GM21786 (cell line): ENCODE measurements at regions not wholly inside any gene's neighbourhood (a gene's known extent, or its start where the extent isn't known, plus 50 kb on each side); places are given as distances from the start of the nearest gene placed in this dataset.
A peak's percentile ranks its signal among the peaks of the same experiment; 100 is the strongest.
"Not testable (repeated sequence)": the region's sequence is repeated elsewhere in the genome, so short reads cannot be mapped to it uniquely, and the experiment has no call there.

Source experiments
- ATAC-seq: cut with Tn5 transposase; IDR thresholded peaks from one replicate; pipeline ENCODE4 v1.9.1; 2021; ENCODE audit not compliant: unreplicated experiment

GRCh38 chr10:125605167-125605566 lies 77.8 kb downstream of the TEX36 start:
- no peak for ATAC-seq

- no peak for ATAC-seq
Measured at GRCh38 chr10:125602825-125603224, 80.1 kb downstream of the TEX36 start.

- no peak for ATAC-seq
Measured at GRCh38 chr10:125599194-125599593, 83.8 kb downstream of the TEX36 start.

GRCh38 chr10:125595911-125596310 lies 87.1 kb downstream of the TEX36 start:
- ATAC-seq = no peak

- no peak for ATAC-seq
Measured at GRCh38 chr10:125593644-125594043, 89.3 kb downstream of the TEX36 start.

- no peak for ATAC-seq
Measured at GRCh38 chr10:125592897-125593296, 90.1 kb downstream of the TEX36 start.

- no peak for ATAC-seq
Measured at GRCh38 chr10:125591886-125592285, 91.1 kb downstream of the TEX36 start.

GRCh38 chr10:125588738-125589137 lies 94.2 kb downstream of the TEX36 start:
- ATAC-seq = not testable (repeated sequence)

- ATAC-seq = no peak
Measured at GRCh38 chr10:125584954-125585353, 98.0 kb downstream of the TEX36 start.

GRCh38 chr10:125578658-125579315 lies 104.2 kb downstream of the TEX36 start:
- no peak for ATAC-seq

GRCh38 chr10:125575843-125576242 lies 107.1 kb downstream of the TEX36 start:
- ATAC-seq = no peak

GRCh38 chr10:125568156-125568555 lies 114.8 kb downstream of the TEX36 start:
- no peak for ATAC-seq

- no peak for ATAC-seq
Measured at GRCh38 chr10:125567529-125567928, 115.4 kb downstream of the TEX36 start.

GRCh38 chr10:125565046-125565445 lies 117.9 kb downstream of the TEX36 start:
- ATAC-seq = no peak

- ATAC-seq = no peak
Measured at GRCh38 chr10:125564570-125564969, 118.4 kb downstream of the TEX36 start.

- no peak for ATAC-seq
Measured at GRCh38 chr10:125562737-125563136, 120.2 kb downstream of the TEX36 start.

- no peak for ATAC-seq
Measured at GRCh38 chr10:125560947-125561346, 122.0 kb downstream of the TEX36 start.

GRCh38 chr10:125559210-125559609 lies 123.8 kb downstream of the TEX36 start:
- peak; percentile 92 for ATAC-seq

- ATAC-seq = no peak
Measured at GRCh38 chr10:125557801-125558505, 125.0 kb downstream of the TEX36 start.

- no peak for ATAC-seq
Measured at GRCh38 chr10:125557311-125557710, 125.7 kb downstream of the TEX36 start.

GRCh38 chr10:125556882-125557281 lies 126.1 kb downstream of the TEX36 start:
- no peak for ATAC-seq

GRCh38 chr10:125555743-125556142 lies 127.2 kb downstream of the TEX36 start:
- no peak for ATAC-seq

- no peak for ATAC-seq
Measured at GRCh38 chr10:125555267-125555666, 127.7 kb downstream of the TEX36 start.
